NCI-H128 (cell line): ENCODE measurements at regions not wholly inside any gene's neighbourhood (a gene's known extent, or its start where the extent isn't known, plus 50 kb on each side); places are given as distances from the start of the nearest gene placed in this dataset.

ENCODE experiments used
- DNase-seq: peaks from one replicate; lab custom pipeline; 2025; ENCODE audit not compliant: unreplicated experiment; lab: John Stamatoyannopoulos, UW

GRCh38 chr4:32119907-32120306 lies 1399.7 kb downstream of the PCDH7 start:
- DNase-seq: no peak

DNA sequence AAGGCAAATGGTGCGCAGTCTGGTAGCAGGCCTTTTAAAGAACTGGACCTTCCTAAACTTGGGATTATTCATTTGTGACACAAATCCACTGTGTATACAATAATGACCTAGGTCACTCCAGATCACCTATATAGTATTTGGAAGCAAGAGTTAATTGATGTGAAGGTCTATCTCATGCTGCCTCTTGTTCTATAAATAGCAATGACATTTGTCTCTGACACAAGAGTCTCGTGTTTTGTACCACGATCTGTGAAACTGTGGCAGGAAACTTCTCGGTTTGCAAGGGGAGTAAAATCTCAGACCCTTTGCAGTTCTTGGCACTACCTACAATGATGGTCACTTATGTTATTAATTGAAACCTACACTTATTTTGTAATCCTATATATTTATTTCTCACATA lies 1408.4 kb downstream of the PCDH7 start:
- DNase-seq: no peak

DNA sequence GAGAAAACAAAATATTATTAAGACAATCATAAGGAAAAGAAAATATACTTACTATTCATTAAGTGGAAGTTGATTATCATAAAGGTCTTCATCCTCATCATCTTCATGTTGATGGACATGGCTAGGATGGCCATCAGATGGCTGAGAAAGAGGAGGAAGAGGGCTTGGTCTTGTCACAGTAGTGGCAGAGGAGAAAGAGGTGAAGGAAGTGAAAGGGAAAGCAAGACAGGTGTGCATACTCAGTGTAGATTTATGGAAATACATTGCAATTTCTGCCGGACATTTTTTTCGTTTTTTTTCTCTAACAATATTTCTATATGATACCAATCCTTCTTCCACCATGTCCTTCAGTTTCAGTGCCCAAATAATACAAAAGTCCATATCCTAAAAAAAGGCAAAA lies 1409.8 kb downstream of the PCDH7 start:
- no peak for DNase-seq

GRCh38 chr4:32133141-32133540 lies 1413.0 kb downstream of the PCDH7 start:
- DNase-seq: no peak

DNA sequence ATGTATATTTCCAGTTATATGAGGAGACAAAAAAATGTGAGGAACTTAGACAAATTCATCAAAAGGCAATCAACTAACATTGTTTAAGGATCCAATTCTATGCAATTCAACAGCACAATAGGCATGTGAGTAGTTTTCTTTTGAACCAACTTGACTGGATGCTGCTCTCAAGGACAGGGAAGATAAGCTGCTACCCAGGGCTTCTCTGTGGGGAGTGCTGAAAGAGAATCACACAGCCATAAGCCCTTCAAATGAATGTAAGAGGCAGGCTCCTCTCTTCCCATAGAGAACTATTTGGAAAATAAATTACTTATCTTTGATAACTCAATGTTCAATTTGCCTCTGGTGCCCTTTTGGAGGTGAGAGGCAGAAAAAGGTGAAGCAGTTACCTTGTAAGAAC lies 1413.6 kb downstream of the PCDH7 start:
- DNase-seq: no peak

GRCh38 chr4:32135642-32136041 lies 1415.5 kb downstream of the PCDH7 start:
- DNase-seq: no peak

GRCh38 chr4:32136081-32136787 lies 1416.1 kb downstream of the PCDH7 start:
- no peak for DNase-seq

- DNase-seq: no peak
Measured at GRCh38 chr4:32140636-32141035, 1420.5 kb downstream of the PCDH7 start.

DNA sequence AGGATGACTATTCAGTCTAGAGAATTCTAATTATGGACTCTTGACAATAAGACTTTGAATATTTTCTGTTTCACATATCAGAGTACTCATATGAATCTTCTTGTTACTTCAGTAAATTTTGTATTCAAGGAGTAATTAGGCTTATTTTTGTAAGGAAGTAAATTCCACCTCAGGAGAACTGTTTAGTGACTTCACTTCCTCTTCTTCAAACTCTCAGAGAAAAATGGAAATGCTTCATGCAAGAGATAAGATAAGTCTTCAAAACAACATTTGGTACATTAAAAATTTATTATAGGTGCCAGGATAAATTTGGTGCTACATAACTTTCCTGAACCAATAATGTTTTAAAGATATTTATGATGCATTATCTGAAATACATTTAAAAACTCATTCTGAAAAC lies 1421.9 kb downstream of the PCDH7 start:
- DNase-seq: no peak

- DNase-seq: no peak
Measured at GRCh38 chr4:32145987-32146386, 1425.8 kb downstream of the PCDH7 start.

DNA sequence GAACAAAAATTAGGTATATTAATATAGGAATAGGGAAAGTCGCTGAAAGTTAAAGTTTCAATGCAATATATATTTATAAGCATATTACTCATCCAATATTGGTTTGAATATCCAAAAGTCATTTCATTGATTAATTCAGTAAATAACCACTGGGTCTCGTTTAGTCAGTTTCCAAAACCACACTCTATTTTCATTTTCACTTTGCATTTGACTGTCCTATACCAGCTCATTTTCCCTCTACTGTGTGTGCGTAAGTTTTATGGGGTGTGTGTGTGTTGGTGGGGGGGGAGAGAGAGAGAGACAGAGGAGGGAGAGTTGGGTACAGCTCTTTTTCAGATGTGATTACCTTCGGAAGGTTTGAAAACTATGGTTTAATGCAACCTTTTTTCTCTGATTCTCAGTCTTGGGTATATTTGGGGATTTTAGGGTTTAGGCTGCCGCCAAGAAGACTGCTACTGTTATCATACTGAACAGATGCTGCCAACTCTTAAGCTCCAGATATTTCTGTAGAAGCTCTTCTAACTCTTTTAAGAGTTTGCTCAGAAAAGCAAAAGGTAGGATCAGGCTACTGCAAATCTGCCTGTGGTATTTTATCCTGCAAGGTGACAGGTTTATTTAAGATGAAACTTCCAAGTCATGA lies 1427.4 kb downstream of the PCDH7 start:
- DNase-seq: no peak

GRCh38 chr4:32148111-32148666 lies 1428.0 kb downstream of the PCDH7 start:
- DNase-seq: no peak

GRCh38 chr4:32158961-32159360 lies 1438.8 kb downstream of the PCDH7 start:
- DNase-seq: no peak

- no peak for DNase-seq
Measured at GRCh38 chr4:32161392-32161791, 1441.2 kb downstream of the PCDH7 start.

- DNase-seq: no peak
Measured at GRCh38 chr4:32163125-32163524, 1443.0 kb downstream of the PCDH7 start.

DNA sequence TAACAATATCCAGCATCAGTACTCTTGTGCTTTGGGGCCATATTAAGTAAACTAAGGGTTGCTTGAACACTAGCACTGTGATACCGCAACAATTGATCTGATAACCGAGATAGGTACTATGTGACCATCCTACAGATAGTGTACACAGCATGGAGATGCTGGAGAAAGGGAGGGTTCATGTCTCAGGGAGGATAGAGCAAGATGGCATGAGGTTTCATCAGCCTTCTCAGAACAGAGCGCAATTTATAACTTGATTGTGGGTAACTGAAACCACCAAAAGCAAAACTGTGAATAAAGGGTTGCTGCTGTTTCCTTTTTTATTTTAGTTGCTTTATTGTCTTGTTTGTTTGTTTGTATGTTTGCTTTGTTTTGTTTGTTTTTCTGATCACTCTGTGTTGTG lies 1449.7 kb downstream of the PCDH7 start:
- DNase-seq: no peak

- DNase-seq: no peak
Measured at GRCh38 chr4:32172086-32172485, 1451.9 kb downstream of the PCDH7 start.

- DNase-seq: no peak
Measured at GRCh38 chr4:32172761-32173160, 1452.6 kb downstream of the PCDH7 start.

DNA sequence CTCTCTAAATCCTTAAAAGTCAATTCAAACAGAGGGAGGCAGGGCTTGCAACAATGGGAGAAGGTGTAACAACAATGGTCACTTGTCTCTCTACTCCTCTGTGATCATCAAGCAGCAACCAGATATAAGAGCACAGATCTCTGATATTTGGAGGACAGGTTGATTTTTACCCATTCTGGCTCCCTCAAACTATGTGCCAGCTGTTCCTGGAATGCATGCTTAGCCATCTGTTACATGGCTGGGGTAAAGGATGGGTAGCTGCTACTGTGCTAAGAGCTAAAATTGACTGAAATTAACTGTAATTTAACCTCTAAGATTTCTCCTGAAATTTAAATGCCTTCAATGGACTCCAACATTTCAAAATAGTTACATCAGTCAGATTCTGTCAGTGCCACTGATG lies 1459.9 kb downstream of the PCDH7 start:
- DNase-seq: no peak

GRCh38 chr4:32184186-32184585 lies 1464.0 kb downstream of the PCDH7 start:
- DNase-seq: no peak

GRCh38 chr4:32189130-32189529 lies 1469.0 kb downstream of the PCDH7 start:
- no peak for DNase-seq

- DNase-seq: no peak
Measured at GRCh38 chr4:32189788-32190187, 1469.6 kb downstream of the PCDH7 start.

DNA sequence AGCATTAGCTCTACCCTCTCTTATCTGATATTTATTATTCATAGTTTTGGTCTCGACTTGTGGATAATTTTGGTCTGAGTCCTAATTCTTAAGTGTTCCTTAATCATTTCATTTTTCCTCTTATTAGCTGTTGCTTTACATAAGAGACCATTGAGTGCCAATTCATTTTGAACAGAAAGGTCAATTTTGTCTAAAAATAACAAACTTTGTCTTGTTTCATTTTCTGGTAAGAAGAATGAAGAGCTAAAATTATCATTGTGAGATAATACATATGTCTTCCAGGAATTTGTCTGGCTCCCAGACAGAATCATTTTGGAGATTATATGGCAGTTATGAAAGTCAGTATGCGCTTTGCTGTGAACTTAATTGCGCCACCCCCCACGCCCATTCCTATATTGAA lies 1471.8 kb downstream of the PCDH7 start:
- DNase-seq: no peak
